GM06990 (cell line): ENCODE measurements at regions not wholly inside any gene's neighbourhood (a gene's known extent, or its start where the extent isn't known, plus 50 kb on each side); places are given as distances from the start of the nearest gene placed in this dataset.
"Not testable (repeated sequence)": the region's sequence is repeated elsewhere in the genome, so short reads cannot be mapped to it uniquely, and the experiment has no call there.

ENCODE experiments used
- DNase-seq: peaks from one replicate; pipeline ENCODE4 v3.0.0-alpha.2; 2011; ENCODE audit not compliant: insufficient read length; ENCODE audit errors: extremely low read depth
- H3K27me3 ChIP-seq: replicated peaks from 2 replicates; pipeline ENCODE4 v1.6.0; 2011; ENCODE audit warnings: low read length; ENCODE audit not compliant: control insufficient read depth, insufficient read depth
- H3K36me3 ChIP-seq: 2 replicates; pipeline ENCODE4 v1.5.1; 2011; ENCODE audit warnings: low read length; ENCODE audit not compliant: control insufficient read depth, insufficient read depth
- H3K4me3 ChIP-seq: replicated peaks from 2 replicates; pipeline ENCODE4 v1.5.1; 2011; ENCODE audit warnings: low read depth, mild to moderate bottlenecking, control low read depth, low read length
- CTCF ChIP-seq: IDR thresholded peaks from 2 replicates; pipeline ENCODE4 v1.5.1; 2011; ENCODE audit warnings: low read length, control low read depth, mild to moderate bottlenecking, inconsistent platforms; ENCODE audit not compliant: insufficient read depth, poor library complexity, severe bottlenecking

DNA sequence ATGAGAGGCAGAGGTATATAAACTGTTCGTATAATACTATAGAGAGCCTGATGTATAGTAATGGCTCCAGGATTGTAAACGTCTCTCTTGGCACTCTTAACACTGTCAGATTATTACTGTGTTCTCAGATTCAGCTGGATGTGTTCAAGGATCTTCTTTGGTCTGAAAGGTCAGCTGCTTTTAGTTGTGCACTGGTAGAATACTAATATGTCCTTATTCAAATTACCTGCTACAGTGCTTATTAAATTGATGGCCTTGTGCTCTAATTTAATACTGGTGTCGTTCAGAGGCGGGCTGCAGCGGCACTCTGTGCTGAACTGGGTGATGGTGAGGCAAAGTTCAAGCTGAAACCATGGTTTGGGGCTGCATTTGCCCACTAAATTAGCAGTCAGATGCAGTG is 216.7 kb upstream of the ARRDC3 start:
- Histone ChIP-seq H3K36me3 (no peaks in the 10 kb centered on the region), H3K27me3 (no peaks in the 10 kb centered on the region), H3K4me3 (no peak overlapping the region)
- no peak for TF ChIP-seq CTCF
- no peak for DNase-seq

GRCh38 chr5:91598216-91598615 is 215.1 kb upstream of the ARRDC3 start:
- Histone ChIP-seq H3K36me3 (no peaks in the 10 kb centered on the region), H3K4me3 (no peak overlapping the region), H3K27me3 (no peaks in the 10 kb centered on the region)
- TF ChIP-seq CTCF: no peak
- no peak for DNase-seq

DNA sequence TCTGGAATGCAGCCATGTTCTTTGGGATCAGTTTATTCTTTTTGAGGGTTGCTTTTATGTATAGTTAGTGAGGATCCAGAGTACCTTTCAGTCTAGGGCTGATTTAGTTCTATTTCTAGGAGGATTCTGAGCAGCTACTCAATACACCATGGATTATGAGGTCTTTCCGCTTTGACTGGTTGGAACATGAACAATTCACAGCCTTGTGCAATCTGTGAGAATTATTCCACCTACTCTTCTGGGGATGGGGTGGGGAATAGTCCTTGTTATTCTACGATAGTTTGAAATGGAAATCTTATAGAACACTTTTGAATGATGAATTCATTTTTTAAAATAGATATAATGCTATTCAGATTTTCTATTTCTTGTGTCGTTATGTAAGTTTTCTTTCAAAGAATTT is 212.3 kb upstream of the ARRDC3 start:
- Histone ChIP-seq H3K27me3 (no peaks in the 10 kb centered on the region), H3K4me3 (no peak overlapping the region), H3K36me3 (no peaks in the 10 kb centered on the region)
- no peak for TF ChIP-seq CTCF
- DNase-seq: no peak

- no peaks in the 10 kb centered on the region for H3K36me3 ChIP-seq
- no peak for TF ChIP-seq CTCF
- H3K27me3 ChIP-seq: no peaks in the 10 kb centered on the region
- no peak overlapping the region for H3K4me3 ChIP-seq
- no peak for DNase-seq
Measured at GRCh38 chr5:91591076-91591475, 208.0 kb upstream of the ARRDC3 start.

DNA sequence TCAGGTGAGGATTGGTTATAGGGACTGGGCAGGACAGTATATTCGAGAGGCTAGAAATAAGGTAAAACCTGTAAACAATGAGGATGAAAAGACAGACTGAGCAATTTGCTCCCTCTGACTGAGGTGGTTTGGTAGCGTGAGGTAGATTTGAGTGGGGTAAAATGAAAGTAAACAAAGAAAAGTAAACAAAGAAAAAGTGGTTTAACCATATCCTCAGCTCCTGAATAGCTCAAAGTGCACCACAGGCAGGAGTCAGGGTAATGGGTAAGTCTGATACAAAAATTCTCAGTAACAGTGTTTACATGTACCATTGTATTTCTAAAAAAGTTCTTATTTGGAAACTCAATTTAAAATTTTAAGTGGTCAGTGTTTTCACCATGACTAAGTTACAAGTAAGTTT is 203.1 kb upstream of the ARRDC3 start:
- no peak for DNase-seq
- TF ChIP-seq CTCF: no peak
- Histone ChIP-seq H3K4me3 (no peak overlapping the region), H3K27me3 (no peaks in the 10 kb centered on the region), H3K36me3 (no peaks in the 10 kb centered on the region)

DNA sequence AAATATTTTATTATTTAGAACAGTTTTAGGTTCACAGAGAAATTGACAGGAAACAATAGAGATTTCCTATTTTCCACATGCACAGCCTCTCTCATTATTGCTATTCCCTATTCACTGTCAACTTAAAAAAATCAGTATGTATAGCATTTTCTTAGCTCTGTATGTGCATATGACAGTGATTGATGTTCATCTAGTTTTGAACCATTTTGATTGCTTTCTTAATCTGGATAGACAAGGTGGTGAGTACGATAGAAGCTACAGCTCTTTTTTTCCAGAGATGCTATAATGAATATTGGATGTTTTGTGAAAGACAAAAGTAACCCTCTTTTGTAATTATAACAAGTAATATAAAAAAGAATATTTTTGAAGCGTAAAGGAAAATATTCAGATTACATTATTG is 201.2 kb upstream of the ARRDC3 start:
- Histone ChIP-seq H3K36me3 (no peaks in the 10 kb centered on the region), H3K27me3 (no peaks in the 10 kb centered on the region), H3K4me3 (no peak overlapping the region)
- DNase-seq: no peak
- TF ChIP-seq CTCF: no peak

DNA sequence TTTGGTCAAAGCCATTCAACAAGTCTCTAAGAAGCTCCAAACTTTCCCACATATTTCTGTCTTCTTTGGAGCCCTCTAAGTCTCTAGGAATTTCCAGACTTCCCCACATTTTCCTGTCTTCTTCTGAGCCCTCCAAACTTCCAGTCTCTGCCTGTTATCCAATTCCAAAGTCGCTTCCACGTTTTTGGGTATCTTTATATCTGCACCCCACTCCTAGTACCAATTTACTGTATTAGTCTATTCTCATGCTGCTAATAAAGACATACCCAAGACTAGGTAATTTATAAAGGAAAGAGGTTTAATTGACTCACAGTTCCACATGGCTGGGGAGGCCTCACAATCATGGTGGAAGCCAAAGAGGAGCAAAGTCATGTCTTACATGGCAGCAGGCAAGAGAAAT is 182.9 kb upstream of the ARRDC3 start:
- not testable (repeated sequence) for H3K36me3 ChIP-seq, H3K4me3 ChIP-seq, H3K27me3 ChIP-seq, DNase-seq
